CMK (cell line): ENCODE measurements at regions not wholly inside any gene's neighbourhood (a gene's known extent, or its start where the extent isn't known, plus 50 kb on each side); places are given as distances from the start of the nearest gene placed in this dataset.

ENCODE experiments used
- DNase-seq: peaks from one replicate; pipeline ENCODE4 v3.0.0-alpha.2; 2010; ENCODE audit warnings: low read depth

- no peak for DNase-seq
Measured at GRCh38 chrX:146144039-146144438, 326.4 kb downstream of the SLITRK2 start.

GRCh38 chrX:146154191-146154590, 336.6 kb downstream of the SLITRK2 start:
- DNase-seq, result no peak

- no peak for DNase-seq
Measured at GRCh38 chrX:146160443-146161203, 343.0 kb downstream of the SLITRK2 start.

GRCh38 chrX:146173742-146174141, 356.1 kb downstream of the SLITRK2 start:
- no peak for DNase-seq

GRCh38 chrX:146181858-146182257, 364.2 kb downstream of the SLITRK2 start:
- no peak for DNase-seq

GRCh38 chrX:146186540-146186939, 368.9 kb downstream of the SLITRK2 start:
- no peak for DNase-seq

GRCh38 chrX:146189371-146189770, 371.7 kb downstream of the SLITRK2 start:
- DNase-seq, result no peak

GRCh38 chrX:146208821-146209220, 391.2 kb downstream of the SLITRK2 start:
- no peak for DNase-seq

GRCh38 chrX:146224442-146224841, 406.8 kb downstream of the SLITRK2 start:
- DNase-seq, result no peak

- DNase-seq, result no peak
Measured at GRCh38 chrX:146238173-146238572, 420.5 kb downstream of the SLITRK2 start.

GRCh38 chrX:146241902-146242301, 424.3 kb downstream of the SLITRK2 start:
- no peak for DNase-seq

- DNase-seq, result no peak
Measured at GRCh38 chrX:146243041-146243440, 425.4 kb downstream of the SLITRK2 start.

- DNase-seq, result no peak
Measured at GRCh38 chrX:146259207-146259606, 441.6 kb downstream of the SLITRK2 start.

- DNase-seq, result no peak
Measured at GRCh38 chrX:146264763-146265375, 447.2 kb downstream of the SLITRK2 start.

GRCh38 chrX:146278381-146278780, 460.8 kb downstream of the SLITRK2 start:
- DNase-seq, result peak; percentile 3
